ENCODE measurements at regions not wholly inside any gene's neighbourhood (a gene's known extent, or its start where the extent isn't known, plus 50 kb on each side); places are given as distances from the start of the nearest gene placed in this dataset.

DNA sequence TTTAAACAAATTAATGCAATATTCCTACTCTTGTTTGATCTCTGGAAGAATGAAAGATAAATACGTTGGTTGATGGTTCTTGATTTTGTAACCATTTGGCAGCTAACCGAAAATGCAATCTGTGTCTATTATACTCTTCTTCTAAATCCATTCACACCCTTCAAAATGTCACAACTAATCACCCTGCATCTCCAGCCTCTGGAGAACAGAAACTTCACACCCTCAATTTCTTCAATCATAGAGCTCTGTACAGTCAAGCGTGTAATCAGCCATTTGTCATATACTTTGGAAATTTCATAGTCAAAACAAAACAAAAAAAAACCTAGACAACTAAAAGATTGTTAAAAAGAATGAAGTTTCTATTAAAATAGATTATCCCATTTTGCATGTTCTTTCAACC, 1482.3 kb upstream of the LRRTM1 start:
- DNase-seq (ENCODE audit: low read depth, low spot score), result no peak

DNA sequence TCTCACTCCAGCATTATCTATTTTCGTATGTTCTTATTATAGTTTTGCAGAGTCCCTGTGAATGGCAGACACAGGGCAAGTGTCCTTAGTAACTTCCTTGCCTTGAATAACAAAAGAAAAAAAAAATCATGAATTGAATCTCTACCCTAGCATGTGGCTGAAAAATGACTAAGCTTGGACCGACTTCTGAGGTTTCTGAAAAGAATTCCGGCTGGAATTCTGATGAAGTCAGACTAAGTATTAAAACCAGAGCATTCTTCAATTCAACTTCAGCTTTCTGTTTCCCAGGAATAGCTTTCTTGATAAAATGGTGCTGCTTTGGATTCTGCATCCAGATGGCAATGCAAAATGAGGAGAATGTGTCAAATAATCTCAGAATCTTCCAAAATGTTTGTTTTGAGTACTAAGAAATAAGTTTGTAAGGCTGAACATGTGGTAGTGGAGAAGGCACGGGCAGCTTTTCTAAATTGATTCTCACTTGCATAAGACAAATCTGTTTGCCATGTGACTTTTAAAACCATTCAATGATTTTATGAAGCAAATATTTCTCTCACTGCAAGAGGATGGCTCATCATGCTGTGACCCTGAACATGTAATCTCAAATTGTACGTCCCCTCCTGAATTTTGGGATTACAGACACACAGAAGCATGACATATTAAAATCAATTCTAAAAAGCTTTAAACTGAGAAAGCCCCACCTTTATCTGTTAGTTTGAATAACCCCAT, 1462.8 kb upstream of the LRRTM1 start:
- DNase-seq (ENCODE audit: low read depth, low spot score), result no peak

DNA sequence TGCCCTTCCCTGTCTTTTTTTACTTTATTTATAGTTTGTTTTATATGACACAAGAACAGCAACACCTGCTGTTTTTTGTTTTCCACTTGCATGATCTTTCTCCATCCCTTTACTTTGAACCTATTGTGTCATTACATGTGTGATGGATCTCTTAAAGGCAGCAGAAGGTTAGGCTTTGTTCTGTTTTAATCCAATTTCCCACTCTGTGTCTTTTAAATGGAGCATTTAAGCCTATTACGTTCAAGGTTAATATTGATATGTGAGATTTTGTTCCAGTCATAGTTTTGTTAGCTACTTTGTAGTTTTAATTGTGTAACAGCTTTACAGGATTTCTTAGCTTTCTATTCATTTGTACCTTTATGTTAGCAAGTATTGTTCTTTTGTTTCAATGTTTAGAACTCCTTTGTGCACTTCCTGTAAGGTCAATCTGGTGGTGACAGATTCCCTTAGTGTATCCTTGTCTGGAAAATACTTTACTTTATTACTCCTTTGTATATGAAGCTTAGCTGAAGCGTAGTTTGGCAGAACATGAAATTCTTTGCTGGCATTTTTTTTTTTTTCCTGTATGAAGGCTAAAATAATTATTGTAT, 1443.0 kb upstream of the LRRTM1 start:
- no peak for DNase-seq (ENCODE audit: low read depth, low spot score)

DNA sequence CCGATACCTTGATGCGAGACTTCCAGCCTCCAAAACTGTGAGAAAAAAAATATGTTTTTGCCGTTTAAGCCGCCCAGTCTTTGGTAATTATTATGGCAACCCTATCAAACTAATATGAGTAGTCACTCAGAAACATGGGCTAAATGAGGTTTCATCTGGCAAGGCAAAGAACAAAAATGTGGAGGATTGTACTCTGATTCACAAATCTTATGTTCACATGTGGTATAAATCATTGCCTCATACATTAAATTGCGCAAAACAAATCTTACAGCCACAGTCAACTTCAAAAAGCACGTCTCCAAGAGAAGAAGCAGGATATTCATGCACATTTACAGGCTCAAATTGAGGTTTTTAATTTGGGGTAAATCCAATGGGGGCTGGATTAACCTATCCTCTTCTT, 1435.4 kb upstream of the LRRTM1 start:
- no peak for DNase-seq (ENCODE audit: low read depth, low spot score)

DNA sequence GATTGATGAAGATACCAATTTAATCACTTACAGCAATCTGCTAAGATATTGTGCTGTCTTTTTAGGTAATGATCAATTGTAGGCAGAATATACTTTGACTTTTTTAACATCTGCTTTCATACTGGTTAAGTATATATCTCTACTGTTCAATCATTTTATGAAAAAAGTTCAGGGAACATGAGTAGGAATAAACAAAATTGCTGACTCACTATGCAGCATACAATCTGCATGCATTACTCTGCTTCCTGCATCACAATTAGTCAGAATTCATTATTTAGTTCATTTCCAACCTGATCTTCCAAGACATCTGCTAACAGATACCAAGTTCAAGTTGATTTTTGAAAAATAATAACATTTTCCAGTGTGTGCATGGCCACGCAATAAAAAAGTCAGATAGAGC, 1430.4 kb upstream of the LRRTM1 start:
- no peak for DNase-seq (ENCODE audit: low read depth, low spot score)

DNA sequence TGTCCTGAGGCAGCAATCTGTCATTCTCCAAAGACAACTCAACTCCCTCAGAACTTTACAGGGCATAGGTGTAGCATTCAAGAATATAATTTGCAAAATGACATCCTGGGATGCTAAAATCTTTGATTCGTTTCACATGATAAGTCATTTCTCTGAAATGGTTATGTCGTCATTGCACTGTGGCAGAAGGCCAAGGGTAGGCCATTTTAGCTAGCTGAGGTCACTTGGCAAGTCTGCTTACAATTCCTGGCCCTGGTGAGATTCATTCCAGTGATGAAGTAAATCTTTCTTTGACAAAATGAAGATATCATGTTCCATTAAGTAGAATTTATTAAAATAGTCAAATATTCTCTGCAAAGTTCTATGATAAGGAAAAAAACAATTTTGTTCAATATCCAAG, 1410.3 kb upstream of the LRRTM1 start:
- DNase-seq (ENCODE audit: low read depth, low spot score), result no peak

DNA sequence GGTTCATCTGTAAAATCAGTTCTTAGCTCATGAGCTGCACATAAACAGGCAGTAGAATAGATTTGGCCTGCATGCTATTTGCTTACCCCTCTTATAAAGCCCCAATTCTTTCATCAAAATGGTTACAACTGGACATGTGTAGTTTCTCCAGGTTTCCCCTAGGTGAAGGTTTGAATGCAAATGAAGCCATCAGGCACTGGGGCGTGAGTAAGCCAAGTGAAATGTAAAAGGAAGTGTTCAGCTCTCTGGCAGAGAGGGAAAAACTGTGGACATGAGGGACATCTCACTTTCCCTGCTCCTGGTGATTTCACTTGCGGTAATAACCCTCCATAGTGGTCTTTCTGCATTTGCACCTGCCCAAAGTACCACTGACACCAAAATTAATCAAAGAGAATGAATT, 1402.3 kb upstream of the LRRTM1 start:
- DNase-seq (ENCODE audit: low read depth, low spot score), result no peak

DNA sequence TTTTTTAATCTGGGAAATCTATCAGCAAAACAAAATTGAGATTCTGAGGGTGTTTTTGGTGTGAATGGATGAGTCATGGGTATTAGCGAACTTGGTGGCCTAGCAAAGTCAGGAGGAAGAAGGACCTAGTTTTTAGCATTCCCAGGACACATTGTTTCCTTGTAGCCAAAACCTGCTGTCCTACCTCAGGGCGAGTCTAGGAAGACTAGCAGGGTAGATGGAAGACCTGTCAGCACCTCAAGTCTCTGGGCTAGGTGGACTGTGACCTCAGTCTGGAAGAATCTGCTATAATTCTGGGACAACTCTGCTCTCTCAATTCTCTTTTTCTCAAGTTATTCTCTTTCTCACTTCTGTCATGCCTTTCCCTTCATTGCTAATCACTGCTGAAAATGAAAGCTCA, 1399.3 kb upstream of the LRRTM1 start:
- no peak for DNase-seq (ENCODE audit: low read depth, low spot score)

DNA sequence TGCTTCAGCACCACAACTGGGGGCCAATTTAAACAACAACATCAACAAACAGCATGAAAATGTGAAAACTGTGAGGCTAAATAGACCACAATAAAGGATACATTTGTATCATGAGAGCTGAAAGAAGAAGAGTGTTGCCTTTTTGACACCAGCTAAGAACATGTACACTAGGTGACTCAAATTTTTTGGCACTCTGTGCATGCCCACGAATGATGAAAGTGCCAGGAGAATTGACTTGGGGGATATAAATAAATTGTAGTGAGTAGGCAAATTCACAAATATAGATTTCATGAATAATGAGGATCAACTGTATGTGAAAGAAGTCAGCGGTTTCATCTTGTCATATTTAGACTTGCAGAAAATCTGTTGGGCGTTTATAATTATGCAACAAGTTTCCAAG, 1388.0 kb upstream of the LRRTM1 start:
- no peak for DNase-seq (ENCODE audit: low read depth, low spot score)

DNA sequence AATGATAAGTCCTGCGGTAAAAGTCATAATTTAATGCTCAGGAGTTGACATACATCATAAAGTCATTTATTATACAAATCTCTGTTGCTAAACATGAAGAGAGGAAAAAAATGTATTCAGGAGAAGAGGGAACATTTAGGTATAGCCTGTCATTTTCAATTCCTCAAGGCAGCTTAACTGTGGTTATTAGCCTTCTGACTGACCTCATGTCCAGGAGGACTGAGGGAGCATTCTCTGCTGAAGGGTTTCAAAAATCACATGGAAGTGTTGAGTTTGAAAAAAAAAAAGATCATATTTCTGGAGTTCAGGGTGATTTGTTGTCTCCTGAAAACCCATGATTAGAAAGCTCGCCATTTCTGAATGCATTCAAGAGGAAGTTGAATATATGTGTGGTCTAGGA, 1371.1 kb upstream of the LRRTM1 start:
- no peak for DNase-seq (ENCODE audit: low read depth, low spot score)

DNA sequence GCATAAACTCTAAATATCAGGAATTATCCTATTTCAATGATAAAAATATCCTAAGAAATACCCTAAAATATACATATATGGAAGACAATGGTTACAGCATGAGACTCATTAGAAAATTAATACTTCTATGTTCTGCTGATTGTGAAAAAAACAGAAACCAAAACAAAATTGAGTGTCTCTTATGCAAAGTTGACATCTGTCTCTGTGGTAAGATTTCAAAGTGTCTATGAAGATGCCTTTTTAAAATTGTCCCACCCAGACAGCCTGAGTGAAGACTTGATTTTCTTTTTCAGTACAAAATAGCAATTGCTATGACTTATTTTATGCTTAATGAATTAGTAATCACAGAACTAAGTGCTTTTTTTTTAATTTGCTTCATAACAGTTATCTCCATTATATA, 1368.4 kb upstream of the LRRTM1 start:
- DNase-seq (ENCODE audit: low read depth, low spot score), result no peak

DNA sequence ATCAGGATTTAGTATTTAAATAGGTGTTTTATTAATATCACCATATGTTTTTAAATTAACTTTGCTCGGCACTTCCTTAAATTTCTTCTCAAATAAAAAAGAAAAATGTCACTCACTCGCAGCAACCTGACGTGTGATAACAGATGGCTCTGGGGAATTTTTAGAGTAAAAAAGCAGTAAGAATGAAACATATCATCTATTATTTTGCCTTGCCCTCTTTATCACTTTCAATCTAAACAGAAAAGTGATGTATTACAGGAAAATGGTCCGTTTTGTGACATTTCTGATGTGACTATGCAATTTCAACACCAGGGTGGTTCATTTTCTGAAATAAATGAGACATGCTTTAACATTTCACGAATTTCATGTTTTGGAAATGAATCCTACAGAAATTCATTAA, 1368.0 kb upstream of the LRRTM1 start:
- no peak for DNase-seq (ENCODE audit: low read depth, low spot score)

DNA sequence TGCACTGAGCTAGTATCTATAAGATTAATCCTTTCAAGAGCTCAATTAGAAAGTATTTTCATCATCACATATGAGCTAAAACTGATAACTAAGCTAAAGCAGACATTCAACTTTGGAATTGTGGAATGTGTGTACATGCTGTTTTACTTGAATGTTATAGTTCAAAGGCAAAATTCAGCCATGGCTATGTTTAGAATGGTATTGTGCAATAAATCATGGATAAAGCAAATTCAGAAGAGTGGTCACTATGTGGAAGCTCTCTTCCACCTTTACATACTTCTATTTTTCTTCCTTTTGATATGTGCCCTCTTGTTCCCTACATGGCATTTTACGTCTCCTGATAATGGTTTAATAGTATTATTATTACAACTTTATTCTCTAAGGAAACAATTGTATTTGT, 1366.3 kb upstream of the LRRTM1 start:
- no peak for DNase-seq (ENCODE audit: low read depth, low spot score)

DNA sequence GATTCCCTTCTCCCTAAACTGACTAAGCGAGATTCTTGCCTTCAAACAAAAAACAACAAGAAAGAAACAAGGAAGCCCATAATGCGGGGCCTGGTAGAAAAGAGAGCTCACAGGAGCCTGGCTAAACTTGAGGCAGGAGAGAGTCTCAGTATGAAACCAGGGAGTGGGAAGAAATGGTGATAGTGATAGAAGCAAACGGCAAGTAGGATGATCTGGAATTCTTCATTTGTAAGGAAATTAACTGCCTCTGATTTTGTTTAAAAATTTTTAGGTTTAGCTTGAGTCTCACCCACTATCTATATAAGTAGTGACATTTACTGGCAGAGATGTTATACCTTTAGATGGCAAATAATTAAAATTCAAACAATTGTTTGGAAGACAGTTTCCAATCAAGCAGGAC, 1356.5 kb upstream of the LRRTM1 start:
- no peak for DNase-seq (ENCODE audit: low read depth, low spot score)

DNA sequence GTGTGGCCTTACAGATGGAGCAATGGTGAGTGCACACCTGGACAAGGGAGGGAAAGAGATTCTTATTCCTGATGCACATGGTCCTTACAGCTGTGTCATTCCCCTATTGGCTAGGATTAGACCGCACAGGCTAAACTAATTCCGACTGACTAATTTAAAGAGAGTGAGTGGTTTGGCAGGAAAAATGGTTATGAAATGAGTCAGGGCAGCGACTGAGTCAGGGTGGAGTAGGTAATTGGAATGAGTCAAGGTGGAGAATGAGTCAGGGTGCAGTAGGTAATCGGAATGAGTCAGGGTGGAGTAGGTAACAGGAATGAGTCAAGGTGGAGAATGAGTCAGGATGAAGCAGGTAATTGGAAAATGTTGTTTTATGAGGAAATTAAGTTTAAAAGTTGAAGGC, 1353.7 kb upstream of the LRRTM1 start:
- no peak for DNase-seq (ENCODE audit: low read depth, low spot score)

DNA sequence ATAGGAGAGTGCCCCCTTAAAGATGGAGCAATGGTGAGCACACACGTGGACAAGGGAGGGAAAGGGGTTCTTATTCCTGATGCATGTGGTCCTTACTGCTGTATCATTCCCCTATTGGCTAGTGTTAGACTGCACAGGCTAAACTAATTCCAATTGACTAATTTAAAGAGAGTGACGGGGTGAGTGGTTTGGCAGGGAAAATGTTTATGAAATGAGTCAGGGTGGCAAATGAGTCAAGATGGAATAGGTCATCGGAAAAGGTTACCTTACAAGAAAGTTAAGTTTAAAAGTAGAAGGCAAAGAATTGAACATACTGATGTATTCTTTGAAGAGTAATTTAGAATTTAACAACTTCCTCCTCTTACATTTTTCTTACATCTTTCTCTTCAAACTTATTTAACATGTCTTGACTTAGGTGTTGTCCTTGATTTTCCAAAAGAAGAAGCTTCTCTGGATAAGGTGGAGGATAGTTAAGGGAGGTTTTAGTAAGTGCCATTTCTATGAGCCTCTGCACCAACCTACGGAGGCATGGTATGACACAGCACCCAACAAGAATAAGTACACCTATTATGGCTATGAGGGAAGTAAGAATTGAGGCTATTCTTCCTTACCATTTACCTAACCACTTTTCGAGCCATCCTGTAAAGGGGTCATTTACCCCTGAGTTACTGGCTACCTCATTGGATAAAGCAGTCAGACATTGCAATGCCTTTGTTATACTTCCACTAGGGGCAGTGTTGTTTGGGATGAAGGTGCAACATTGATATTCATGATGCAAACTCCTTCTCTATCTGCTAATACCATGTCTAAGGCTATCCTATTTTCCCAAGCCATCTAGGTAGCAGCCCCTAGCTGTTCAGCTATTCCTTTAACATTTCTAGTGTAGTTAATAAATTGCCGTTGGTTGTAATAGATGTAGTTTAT, 1345.8 kb upstream of the LRRTM1 start:
- DNase-seq (ENCODE audit: low read depth, low spot score), result no peak

DNA sequence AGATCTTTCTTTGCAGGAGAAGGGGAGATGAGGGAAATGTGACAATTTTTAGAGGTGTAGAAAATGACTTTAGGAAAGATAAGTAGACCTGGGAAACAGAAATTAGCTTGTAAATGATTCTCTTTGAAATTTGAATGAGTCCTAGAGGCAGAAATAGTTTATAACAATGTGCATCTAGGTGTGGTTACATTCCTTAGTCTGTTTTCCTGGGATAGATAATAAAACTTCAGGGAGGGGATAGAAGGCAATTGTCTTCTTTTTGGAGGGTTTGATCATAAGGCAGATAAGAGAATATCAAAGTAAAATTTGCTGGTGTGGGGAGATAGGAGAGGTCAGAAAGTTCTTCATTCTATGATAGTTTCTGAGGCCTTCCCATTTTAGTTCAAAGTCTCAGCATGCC, 1344.3 kb upstream of the LRRTM1 start:
- no peak for DNase-seq (ENCODE audit: low read depth, low spot score)

DNA sequence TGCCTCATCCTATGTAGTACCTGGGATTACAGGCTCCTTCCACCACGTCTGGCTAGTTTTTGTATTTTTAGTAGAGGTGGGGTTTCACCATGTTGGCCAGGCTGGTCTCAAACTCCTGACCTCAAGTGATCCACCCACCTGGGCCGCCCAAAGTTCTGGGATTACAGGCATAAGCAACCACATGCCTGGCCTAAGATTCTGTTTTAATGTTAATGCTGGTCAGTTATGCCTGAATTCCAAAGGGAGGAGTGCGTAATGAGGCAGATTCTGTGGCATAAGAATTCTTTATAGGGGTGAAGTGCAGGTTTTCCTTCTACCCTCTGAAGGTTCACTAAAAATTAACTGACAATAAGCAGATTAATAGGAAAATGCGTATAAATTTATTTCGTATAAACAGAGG, 1343.8 kb upstream of the LRRTM1 start:
- DNase-seq (ENCODE audit: low read depth, low spot score), result no peak

DNA sequence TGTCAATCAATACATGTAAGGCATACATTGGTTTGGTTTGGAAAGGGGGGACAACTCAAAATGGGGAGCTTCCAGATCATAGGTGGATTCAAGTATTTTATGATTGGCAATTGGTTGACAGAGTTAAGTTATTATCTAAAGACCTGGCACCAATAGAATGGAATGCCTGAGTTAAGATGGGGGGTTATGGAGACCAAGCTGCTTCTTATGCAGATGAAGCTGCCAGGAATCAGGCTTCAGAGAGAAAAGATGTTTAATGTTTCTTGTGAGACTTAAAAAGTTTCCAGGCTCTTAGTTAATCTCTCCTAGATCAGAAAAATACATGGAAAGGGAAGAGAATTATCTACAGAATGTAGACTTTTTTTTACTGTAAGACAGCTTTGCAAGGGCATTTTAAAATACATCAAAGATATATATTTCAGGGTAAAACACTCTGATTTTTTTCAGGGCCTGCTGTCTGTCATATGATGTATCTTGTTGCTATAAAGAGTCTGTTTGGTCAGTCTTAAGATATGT, 1343.2 kb upstream of the LRRTM1 start:
- DNase-seq (ENCODE audit: low read depth, low spot score), result no peak

DNA sequence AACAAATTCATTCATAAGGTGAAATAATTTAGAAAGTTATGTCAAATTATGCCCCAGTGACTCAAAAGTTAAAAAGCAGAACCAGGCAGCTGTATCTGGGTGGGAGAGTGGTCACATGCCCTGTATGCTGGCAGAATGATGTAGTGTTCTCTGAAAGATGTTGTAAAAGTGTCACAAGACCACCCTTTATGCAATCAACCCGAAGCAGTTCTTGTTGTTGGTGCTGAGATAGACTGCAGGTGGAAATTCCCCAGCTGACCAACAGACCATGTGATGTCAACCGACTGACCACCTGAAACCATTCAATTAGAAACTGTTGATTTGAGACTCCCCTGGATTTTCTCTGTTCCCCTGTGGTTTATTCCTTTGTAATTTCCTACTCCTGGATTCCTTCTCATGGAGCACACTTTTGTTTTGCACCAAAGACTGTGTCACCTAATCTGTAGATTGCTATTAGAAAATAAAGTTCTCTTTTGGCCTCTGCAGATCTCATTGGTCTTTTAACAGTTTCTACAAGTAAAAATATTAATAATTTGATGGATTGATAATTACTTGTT, 1341.3 kb upstream of the LRRTM1 start:
- no peak for DNase-seq (ENCODE audit: low read depth, low spot score)

DNA sequence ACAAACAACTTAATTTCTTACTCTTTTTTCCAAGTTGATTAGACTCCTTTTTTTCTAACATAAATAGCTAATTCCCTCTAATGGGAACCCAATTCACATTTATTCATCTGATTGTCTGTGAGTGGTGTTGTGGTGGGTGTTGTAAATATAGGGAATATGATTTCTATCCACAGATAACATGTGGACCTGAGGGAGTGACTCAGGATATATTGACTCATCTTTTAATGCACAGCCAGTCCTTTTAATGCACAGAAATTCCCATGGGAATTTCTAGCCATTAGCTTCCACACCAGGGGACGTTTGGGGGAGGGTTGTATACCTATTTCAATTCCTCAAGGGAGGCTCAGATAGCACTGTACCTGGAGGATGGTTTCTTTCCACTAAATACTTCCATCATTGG, 1339.6 kb upstream of the LRRTM1 start:
- no peak for DNase-seq (ENCODE audit: low read depth, low spot score)

DNA sequence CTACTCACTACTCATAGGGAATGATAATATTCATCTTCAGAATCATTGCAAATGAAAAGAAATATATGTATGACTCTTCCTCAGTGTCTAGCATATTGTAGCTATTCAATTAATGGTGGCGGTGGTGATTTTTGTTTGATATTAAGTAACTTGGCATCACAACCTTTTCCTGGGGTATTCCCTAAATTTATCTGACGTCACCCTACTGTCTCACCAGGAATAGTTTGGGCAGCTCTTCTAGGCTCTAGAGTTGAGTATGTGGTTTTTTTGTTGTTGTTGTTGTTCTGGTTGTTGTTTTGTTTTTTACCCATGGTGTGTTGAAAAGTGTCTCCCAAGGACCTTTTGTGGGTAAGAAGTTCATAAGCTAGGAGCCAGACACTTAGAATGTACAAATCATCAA, 1320.3 kb upstream of the LRRTM1 start:
- DNase-seq (ENCODE audit: low read depth, low spot score), result no peak

All from activated CD4-positive, CD25-positive, alpha-beta regulatory T cell treated with anti-CD3 and anti-CD28 coated beads, Interleukin-2, amount 50 U/mL, for 16 hours (primary cell).